CD4-positive, alpha-beta T cell (primary cell): ENCODE measurements at regions not wholly inside any gene's neighbourhood (a gene's known extent, or its start where the extent isn't known, plus 50 kb on each side); places are given as distances from the start of the nearest gene placed in this dataset.

ENCODE experiments used
- ATAC-seq: fragments of 200-7000 bp; cut with Tn5 transposase; one replicate; pipeline ENCODE4 v1.10.0; 2022; ENCODE audit warnings: mild to moderate bottlenecking; ENCODE audit not compliant: poor library complexity
- CTCF ChIA-PET: fragments of 350-600 bp; sonication (Branson Sonifier 250); formaldehyde crosslinking; loops from one replicate; lab custom pipeline; 2021; ENCODE audit warnings: antibody characterized with exemption, inconsistent platforms; lab: Charles Lee
- POLR2A ChIA-PET: fragments of 350-600 bp; sonication (Branson Sonifier 250); formaldehyde crosslinking; loops from one replicate; lab custom pipeline; 2021; ENCODE audit warnings: antibody characterized with exemption, inconsistent platforms; lab: Charles Lee
- DNase-seq, 14 experiments: peaks; one replicate each; pipeline ENCODE4 v3.0.0-alpha.2; 2013 to 2020; ENCODE audit warnings: mixed read lengths in 2 of 14
- H3K27ac ChIP-seq, 2 donors: one replicate each; pipeline versions ENCODE4 v1.5.1 to v1.7.0; 2013; ENCODE audit warnings: low read length in 2 of 2, low read depth in 1 of 2, mild to moderate bottlenecking in 1 of 2
- H3K27me3 ChIP-seq, 2 experiments: 1 replicate in 1 of 2; 2 replicates in 1 of 2; pipeline versions ENCODE4 v1.6.1 to v1.7.0; 2013; ENCODE audit warnings: low read length in 2 of 2, control low read depth in 1 of 2, mild to moderate bottlenecking in 1 of 2, moderate library complexity in 1 of 2; ENCODE audit not compliant: insufficient read depth in 2 of 2, control insufficient read depth in 1 of 2
- H3K36me3 ChIP-seq: one replicate; pipeline ENCODE4 v1.6.1; 2013; ENCODE audit warnings: low read length, control low read depth; ENCODE audit not compliant: insufficient read depth
- H3K4me1 ChIP-seq: one replicate; pipeline ENCODE4 v1.6.1; 2013; ENCODE audit warnings: low read length, control low read depth; ENCODE audit not compliant: insufficient read depth
- H3K4me3 ChIP-seq: one replicate; pipeline ENCODE4 v1.5.1; 2013; ENCODE audit warnings: mild to moderate bottlenecking, low read length, moderate library complexity
- H3K9me3 ChIP-seq, 2 experiments: 1 replicate in 1 of 2; 2 replicates in 1 of 2; pipeline versions ENCODE4 v1.6.1 to v1.7.0; 2013; ENCODE audit warnings: low read length in 2 of 2, mild to moderate bottlenecking in 2 of 2, control low read depth in 1 of 2, moderate library complexity in 1 of 2; ENCODE audit not compliant: control insufficient read depth in 1 of 2, insufficient read depth in 1 of 2
- H3K27ac Mint-ChIP-seq: one replicate; pipeline ENCODE4 v1.8.0; 2020; ENCODE audit warnings: mixed read lengths
- H3K27me3 Mint-ChIP-seq: one replicate; pipeline ENCODE4 v1.8.0; 2021; ENCODE audit warnings: mixed read lengths
- H3K36me3 Mint-ChIP-seq: one replicate; pipeline ENCODE4 v1.8.0; 2021; ENCODE audit warnings: low read depth, mixed read lengths
- H3K4me1 Mint-ChIP-seq: one replicate; pipeline ENCODE4 v1.8.0; 2021; ENCODE audit warnings: low read depth, mixed read lengths
- H3K4me3 Mint-ChIP-seq: one replicate; pipeline ENCODE4 v1.8.0; 2020; ENCODE audit warnings: mild to moderate bottlenecking, mixed read lengths
- H3K9me3 Mint-ChIP-seq: one replicate; pipeline ENCODE4 v1.8.0; 2020; ENCODE audit warnings: mixed read lengths
- intact Hi-C, 2 experiments: fragments of 100-400 bp; cut with DNase I in 1 of 2; cut with micrococcal nuclease in 1 of 2; formaldehyde crosslinking; loops; one replicate each; pipeline versions ENCODE4 v1.15.1 to v1.9.0; 2023 to 2025; cut with DNase I, micrococcal nuclease
- TF ChIP-seq, protein P1 (sequence below): fragments of 200-600 bp; IDR thresholded peaks from one replicate; pipeline ENCODE4 v1.8.0; 2022; ENCODE audit warnings: antibody characterized with exemption, mild to moderate bottlenecking

GRCh38 chr11:19559746-19560145 is 152.9 kb upstream of the NAV2 start:
- TF ChIP-seq, protein P1, sequence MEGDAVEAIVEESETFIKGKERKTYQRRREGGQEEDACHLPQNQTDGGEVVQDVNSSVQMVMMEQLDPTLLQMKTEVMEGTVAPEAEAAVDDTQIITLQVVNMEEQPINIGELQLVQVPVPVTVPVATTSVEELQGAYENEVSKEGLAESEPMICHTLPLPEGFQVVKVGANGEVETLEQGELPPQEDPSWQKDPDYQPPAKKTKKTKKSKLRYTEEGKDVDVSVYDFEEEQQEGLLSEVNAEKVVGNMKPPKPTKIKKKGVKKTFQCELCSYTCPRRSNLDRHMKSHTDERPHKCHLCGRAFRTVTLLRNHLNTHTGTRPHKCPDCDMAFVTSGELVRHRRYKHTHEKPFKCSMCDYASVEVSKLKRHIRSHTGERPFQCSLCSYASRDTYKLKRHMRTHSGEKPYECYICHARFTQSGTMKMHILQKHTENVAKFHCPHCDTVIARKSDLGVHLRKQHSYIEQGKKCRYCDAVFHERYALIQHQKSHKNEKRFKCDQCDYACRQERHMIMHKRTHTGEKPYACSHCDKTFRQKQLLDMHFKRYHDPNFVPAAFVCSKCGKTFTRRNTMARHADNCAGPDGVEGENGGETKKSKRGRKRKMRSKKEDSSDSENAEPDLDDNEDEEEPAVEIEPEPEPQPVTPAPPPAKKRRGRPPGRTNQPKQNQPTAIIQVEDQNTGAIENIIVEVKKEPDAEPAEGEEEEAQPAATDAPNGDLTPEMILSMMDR: no peak
- DNase-seq (no peak), ATAC-seq (no peak)
- Histone ChIP-seq H3K36me3 (no peaks in the 10 kb centered on the region), H3K4me1 (peaks cover 7% of the 10 kb centered on the region), H3K27me3 (peaks cover 4 to 8% of the 10 kb centered on the region in 2 experiments), H3K4me3 (no peak overlapping the region), H3K27ac (no peak overlapping the region), H3K9me3 (no peaks in the 10 kb centered on the region)
- no peaks in the 10 kb centered on the region for H3K36me3 Mint-ChIP-seq
- no peaks in the 10 kb centered on the region for H3K9me3 Mint-ChIP-seq
- no peaks in the 10 kb centered on the region for H3K4me1 Mint-ChIP-seq
- ChIA-PET POLR2A (no interaction called here), CTCF (interaction anchor here (1.7 kb wide), 1 partner anchor 183 kb away, joined by 5 read pairs; no protein-coding TSS in a partner anchor)
- H3K27me3 Mint-ChIP-seq: peaks cover 44% of the 10 kb centered on the region
- intact Hi-C loops: loop anchor here in 1 of 2 experiments (10.0 kb wide), 2 partner anchors 295 to 1445 kb away; no protein-coding TSS in a partner anchor
- no peak overlapping the region for H3K4me3 Mint-ChIP-seq
- no peak overlapping the region for H3K27ac Mint-ChIP-seq

DNA sequence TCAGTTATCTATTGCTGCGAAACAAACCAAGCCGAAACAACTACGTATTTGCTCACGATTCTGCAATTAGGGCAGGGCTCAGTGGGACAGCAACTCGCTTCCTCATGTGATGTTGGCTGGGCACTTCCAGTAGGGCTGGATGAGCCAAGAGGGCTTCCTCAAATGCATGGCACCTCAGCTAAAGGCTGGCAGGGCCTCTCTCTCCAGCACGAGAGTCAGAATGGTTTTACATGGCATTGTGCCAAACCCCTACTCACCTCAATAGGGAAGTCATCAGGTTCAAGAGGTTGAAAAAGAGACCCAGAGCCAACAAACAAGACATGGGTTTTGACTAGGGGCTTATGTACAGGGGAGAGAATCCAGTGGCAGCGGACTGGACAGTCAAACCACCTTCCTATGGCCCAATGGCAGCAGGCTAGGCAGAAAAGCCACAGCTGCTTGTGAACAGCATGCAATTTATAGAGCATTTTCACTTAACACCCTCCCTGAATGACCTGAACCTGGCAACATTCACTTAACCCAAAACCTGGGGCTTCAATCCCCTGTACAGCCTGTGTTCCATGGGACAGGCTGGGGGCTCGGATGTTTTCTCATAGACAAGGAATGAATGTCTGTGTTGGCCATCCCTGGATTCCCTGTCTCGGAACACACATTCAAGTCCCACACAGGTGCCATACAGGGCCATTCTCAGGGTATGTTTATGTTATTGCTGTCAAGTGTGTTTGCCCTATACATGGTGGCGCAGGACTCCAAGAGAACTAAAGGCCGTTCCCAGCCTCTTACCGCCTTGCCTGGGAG is 154.2 kb upstream of the NAV2 start:
- Histone ChIP-seq H3K4me3 (no peak overlapping the region), H3K27me3 (peaks cover 2 to 4% of the 10 kb centered on the region in 2 experiments), H3K9me3 (no peaks in the 10 kb centered on the region), H3K4me1 (peaks cover 3% of the 10 kb centered on the region), H3K36me3 (no peaks in the 10 kb centered on the region), H3K27ac (no peak overlapping the region)
- intact Hi-C loops: loop anchor here in 1 of 2 experiments (10.0 kb wide), 2 partner anchors 294 to 1444 kb away; no protein-coding TSS in a partner anchor
- Mint-ChIP-seq H3K27me3 (peaks cover 38% of the 10 kb centered on the region), H3K4me3 (no peak overlapping the region), H3K27ac (no peak overlapping the region), H3K4me1 (no peaks in the 10 kb centered on the region), H3K36me3 (no peaks in the 10 kb centered on the region), H3K9me3 (no peaks in the 10 kb centered on the region)
- ChIA-PET CTCF (no interaction called here), POLR2A (no interaction called here)
- peak in 2 of 14 experiments; percentile 12 to 15 for DNase-seq
- ATAC-seq: no peak
- TF ChIP-seq, protein P1: no peak

- H3K36me3 Mint-ChIP-seq: no peaks in the 10 kb centered on the region
- H3K9me3 Mint-ChIP-seq: no peaks in the 10 kb centered on the region
- H3K4me3 Mint-ChIP-seq: no peak overlapping the region
- peaks cover 38% of the 10 kb centered on the region for H3K27me3 Mint-ChIP-seq
- TF ChIP-seq, protein P1: peak; percentile 76
- Histone ChIP-seq H3K4me1 (peaks cover 3% of the 10 kb centered on the region), H3K27ac (no peak overlapping the region), H3K9me3 (no peaks in the 10 kb centered on the region), H3K27me3 (peaks cover 0 to 4% of the 10 kb centered on the region in 2 experiments), H3K4me3 (no peak overlapping the region), H3K36me3 (no peaks in the 10 kb centered on the region)
- H3K4me1 Mint-ChIP-seq: no peaks in the 10 kb centered on the region
- ChIA-PET CTCF (interaction anchor here (1.0 kb wide), 1 partner anchor 185 kb away, joined by 8 read pairs; no protein-coding TSS in a partner anchor), POLR2A (no interaction called here)
- no peak overlapping the region for H3K27ac Mint-ChIP-seq
- ATAC-seq: peak; percentile 51
- DNase-seq: peak; percentile 38 to 71 (median 55)
- intact Hi-C loops: loop anchor here in 1 of 2 experiments (10.0 kb wide), 2 partner anchors 293 to 1443 kb away; no protein-coding TSS in a partner anchor
These were observed 154.9 kb upstream of the NAV2 start for GRCh38 chr11:19557720-19558140.
